Kidney (tissue), 13 donors: ENCODE measurements at regions not wholly inside any gene's neighbourhood (a gene's known extent, or its start where the extent isn't known, plus 50 kb on each side); places are given as distances from the start of the nearest gene placed in this dataset.
"Not testable (repeated sequence)": the region's sequence is repeated elsewhere in the genome, so short reads cannot be mapped to it uniquely, and the experiment has no call there.

Experiments used
- DNase-seq, 5 donors: peaks; one replicate each; pipeline ENCODE4 v3.0.0-alpha.2; 2013 to 2020
- FAIRE-seq: peaks from 2 replicates; lab custom pipeline; 2012; peaks lifted over from hg19 to GRCh38; lab: Jason Lieb, UNC
- H3K27ac ChIP-seq, 2 donors: one replicate each; pipeline ENCODE4 v1.7.0; 2013; ENCODE audit warnings: low read depth in 2 of 2, low read length in 2 of 2, inconsistent platforms in 1 of 2
- H3K27me3 ChIP-seq: one replicate; pipeline ENCODE4 v1.7.1; 2013; ENCODE audit warnings: low read length, inconsistent platforms; ENCODE audit not compliant: control insufficient read depth, insufficient read depth
- H3K36me3 ChIP-seq, 3 donors: one replicate each; pipeline versions ENCODE4 v1.7.0 to v1.7.1; 2013; ENCODE audit warnings: low read length in 3 of 3, control low read depth in 1 of 3, inconsistent platforms in 1 of 3; ENCODE audit not compliant: insufficient read depth in 3 of 3, control insufficient read depth in 2 of 3
- H3K4me1 ChIP-seq, 3 donors: one replicate each; pipeline versions ENCODE4 v1.7.0 to v1.7.1; 2013; ENCODE audit warnings: low read length in 3 of 3, inconsistent platforms in 1 of 3, low read depth in 1 of 3; ENCODE audit not compliant: control insufficient read depth in 2 of 3, insufficient read depth in 2 of 3
- H3K4me3 ChIP-seq, 3 donors: one replicate each; pipeline versions ENCODE4 v1.7.0 to v1.8.1; 2013; ENCODE audit warnings: low read length in 3 of 3, control low read depth in 1 of 3, inconsistent platforms in 1 of 3
- H3K9ac ChIP-seq, 3 donors: one replicate each; pipeline versions ENCODE4 v1.7.0 to v1.7.1; 2013; ENCODE audit warnings: low read length in 3 of 3, control low read depth in 1 of 3, inconsistent platforms in 1 of 3
- H3K9me3 ChIP-seq, 3 donors: one replicate each; pipeline versions ENCODE4 v1.7.0 to v1.7.1; 2013; ENCODE audit warnings: low read length in 3 of 3, control low read depth in 1 of 3, inconsistent platforms in 1 of 3; ENCODE audit not compliant: control insufficient read depth in 2 of 3, insufficient read depth in 1 of 3
- CTCF ChIP-seq: IDR thresholded peaks from 3 replicates; pipeline ENCODE4 v1.5.1; 2012; ENCODE audit warnings: mild to moderate bottlenecking, moderate library complexity, borderline replicate concordance; ENCODE audit not compliant: insufficient read depth; ENCODE audit errors: extremely low read depth
- intact Hi-C: fragments of 100-400 bp; cut with DNase I; formaldehyde crosslinking; loops from one replicate; pipeline ENCODE4 v1.11.1; 2022
- donor health status: control.
- donor health status: control.
- donor health status: control.
- donor health status: control.
- donor health status: control.
- donor health status: DM: yes; HTN: yes; CAD: no.
- donor health status: Normal renal cell carcinoma (clear cell type).

DNA sequence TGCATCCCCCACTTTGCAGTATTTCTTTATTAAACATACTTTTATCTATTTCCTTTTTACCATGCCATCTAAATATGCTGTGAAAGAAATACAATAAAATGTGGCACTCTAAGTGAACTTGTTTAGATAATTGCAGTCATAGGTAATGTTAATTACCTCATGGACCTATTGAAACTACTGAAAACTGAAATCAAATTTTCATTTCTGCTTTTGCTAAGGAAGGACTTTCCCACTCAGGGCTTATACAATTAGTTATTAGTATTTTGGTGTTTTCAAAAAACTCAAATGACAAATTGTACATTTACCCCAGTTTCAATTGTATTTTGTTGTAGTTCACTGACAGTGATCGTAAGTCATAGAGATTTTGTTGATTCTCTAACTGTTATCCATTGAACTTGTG, 88.4 kb downstream of the ID4 start:
- DNase-seq (no peak), FAIRE-seq (no peak)
- no peak overlapping the region for H3K9ac ChIP-seq
- no peaks in the 10 kb centered on the region for H3K27me3 ChIP-seq
- intact Hi-C loops = no loop called here
- no peak for TF ChIP-seq CTCF
- no peak overlapping the region for H3K4me3 ChIP-seq
- H3K4me1 ChIP-seq = no peaks in the 10 kb centered on the region
- H3K36me3 ChIP-seq = no peaks in the 10 kb centered on the region
- H3K27ac ChIP-seq = no peak overlapping the region
- no peaks in the 10 kb centered on the region for H3K9me3 ChIP-seq

DNA sequence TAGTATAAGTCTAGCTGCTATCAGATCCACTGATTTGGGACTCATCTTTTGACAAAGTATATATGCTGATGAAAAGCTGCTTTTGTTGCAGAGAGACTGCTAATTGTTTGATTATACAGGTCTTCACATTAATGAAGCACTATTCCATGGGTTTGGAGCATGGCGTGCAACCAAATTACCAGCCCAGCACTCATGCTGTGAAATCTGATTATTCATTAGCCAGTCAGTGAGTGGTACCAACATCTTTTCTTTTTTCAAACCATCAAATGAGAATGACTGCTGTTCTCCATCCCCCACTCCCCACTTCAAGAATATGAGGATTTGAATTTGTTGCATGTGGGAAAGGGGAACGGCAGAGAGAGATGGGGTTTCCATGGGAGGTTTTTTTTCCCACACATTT, 91.3 kb downstream of the ID4 start:
- DNase-seq (no peak), FAIRE-seq (no peak)
- no peak for TF ChIP-seq CTCF
- H3K36me3 ChIP-seq = no peaks in the 10 kb centered on the region
- H3K9me3 ChIP-seq = no peaks in the 10 kb centered on the region
- no peaks in the 10 kb centered on the region for H3K27me3 ChIP-seq
- intact Hi-C loops = no loop called here
- H3K4me1 ChIP-seq = no peaks in the 10 kb centered on the region
- no peak overlapping the region for H3K27ac ChIP-seq
- no peak overlapping the region for H3K9ac ChIP-seq
- no peak overlapping the region for H3K4me3 ChIP-seq

- no peaks in the 10 kb centered on the region for H3K27me3 ChIP-seq
- H3K4me1 ChIP-seq = no peaks in the 10 kb centered on the region
- H3K36me3 ChIP-seq = no peaks in the 10 kb centered on the region
- H3K9ac ChIP-seq = no peak overlapping the region
- H3K4me3 ChIP-seq = no peak overlapping the region
- no peak for TF ChIP-seq CTCF
- H3K9me3 ChIP-seq = no peaks in the 10 kb centered on the region
- FAIRE-seq (no peak), DNase-seq (no peak)
- H3K27ac ChIP-seq = no peak overlapping the region
- intact Hi-C loops = no loop called here
Measured at GRCh38 chr6:19929312-19929711, 92.1 kb downstream of the ID4 start.

- no peaks in the 10 kb centered on the region for H3K9me3 ChIP-seq
- FAIRE-seq (no peak), DNase-seq (no peak)
- H3K4me3 ChIP-seq = no peak overlapping the region
- H3K27me3 ChIP-seq = no peaks in the 10 kb centered on the region
- intact Hi-C loops = no loop called here
- TF ChIP-seq CTCF = no peak
- no peaks in the 10 kb centered on the region for H3K36me3 ChIP-seq
- no peaks in the 10 kb centered on the region for H3K4me1 ChIP-seq
- no peak overlapping the region for H3K9ac ChIP-seq
- H3K27ac ChIP-seq = no peak overlapping the region
Measured at GRCh38 chr6:19934996-19935591, 97.9 kb downstream of the ID4 start.

GRCh38 chr6:19939321-19939720, 102.2 kb downstream of the ID4 start:
- FAIRE-seq, DNase-seq, H3K4me1 ChIP-seq: not testable (repeated sequence)

DNA sequence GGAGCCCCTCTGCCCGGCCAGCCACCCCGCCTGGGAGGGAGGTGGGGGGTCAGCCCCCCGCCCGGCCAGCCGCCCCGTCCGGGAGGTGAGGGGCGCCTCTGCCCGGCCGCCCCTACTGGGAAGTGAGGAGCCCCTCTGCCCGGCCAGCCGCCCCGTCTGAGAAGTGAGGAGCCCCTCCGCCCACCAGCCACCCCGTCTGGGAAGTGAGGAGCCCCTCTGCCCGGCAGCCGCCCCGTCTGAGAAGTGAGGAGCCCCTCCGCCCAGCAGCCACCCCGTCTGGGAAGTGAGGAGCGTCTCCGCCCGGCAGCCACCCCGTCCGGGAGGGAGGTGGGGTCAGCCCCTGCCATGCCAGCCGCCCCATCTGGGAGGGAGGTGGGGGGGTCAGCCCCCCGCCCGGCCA, 102.8 kb downstream of the ID4 start:
- intact Hi-C loops, FAIRE-seq, DNase-seq: not testable (repeated sequence)

More at GRCh38 chr6:19939321-19939720, 102.2 kb downstream of the ID4 start:
- H3K27ac ChIP-seq, H3K36me3 ChIP-seq, H3K9ac ChIP-seq, intact Hi-C loops, H3K27me3 ChIP-seq, H3K4me3 ChIP-seq, H3K9me3 ChIP-seq: not testable (repeated sequence)

More for the DNA sequence above, 102.8 kb downstream of the ID4 start:
- H3K27me3 ChIP-seq, H3K36me3 ChIP-seq, H3K9me3 ChIP-seq, H3K4me1 ChIP-seq, H3K4me3 ChIP-seq, H3K27ac ChIP-seq, H3K9ac ChIP-seq: not testable (repeated sequence)
